K562 (cell line): ENCODE measurements at regions not wholly inside any gene's neighbourhood (a gene's known extent, or its start where the extent isn't known, plus 50 kb on each side); places are given as distances from the start of the nearest gene placed in this dataset.
A peak's percentile ranks its signal among the peaks of the same experiment; 100 is the strongest.

Experiments used
- ATAC-seq: fragments of 200-7000 bp; cut with Tn5 transposase; 3 replicates; pipeline ENCODE4 v1.9.1; 2020; ENCODE audit warnings: moderate library complexity
- BruUV-seq: library from RNA; stranded (reverse); fragments of 400-500 nt; replicated peaks from 2 replicates; lab custom pipeline; 2021; lab: Mats Ljungman, UMichigan
- CTCF ChIA-PET: fragments of 300-600 bp; formaldehyde crosslinking; extraction: SDS; loops from one replicate; lab custom pipeline; 2021; ENCODE audit warnings: low intra/inter-chr PET ratio; lab: Yijun Ruan, JAX
- POLR2A ChIA-PET: fragments of 300-600, 350-650 bp; sonication (Branson Sonifier 250); formaldehyde crosslinking; extraction: SDS; loops from one replicate; lab custom pipeline; 2021; ENCODE audit warnings: antibody characterized with exemption, inconsistent platforms; lab: Yijun Ruan, JAX
- DNase-seq, 4 experiments: peaks; one replicate each; pipeline versions ENCODE4 v3.0.0 to v3.0.0-alpha.2; 2011 to 2018; ENCODE audit warnings: low spot score in 3 of 4, mixed read lengths in 3 of 4; ENCODE audit errors: extremely low read depth in 1 of 4
- FAIRE-seq: peaks from 2 replicates; lab custom pipeline; 2011; peaks lifted over from hg19 to GRCh38; lab: Jason Lieb, UNC
- H2AFZ ChIP-seq: 2 replicates; pipeline ENCODE4 v1.6.0; 2011; ENCODE audit warnings: low read depth, low read length, control low read depth, inconsistent platforms
- H3K27ac ChIP-seq: fragments of 200-600 bp; 3 replicates; pipeline ENCODE4 v1.8.0; 2011; ENCODE audit warnings: low read depth, mild to moderate bottlenecking, control low read depth, inconsistent platforms, low read length, moderate library complexity, mixed read lengths; ENCODE audit errors: extremely low read depth
- H3K27me3 ChIP-seq, 2 experiments: fragments of 300-600 bp in 1 of 2; 2 replicates in 1 of 2; 3 replicates in 1 of 2; pipeline versions ENCODE4 v1.6.0 to v1.8.0; 2011; ENCODE audit warnings: inconsistent platforms in 2 of 2, low read length in 2 of 2, mild to moderate bottlenecking in 1 of 2, mixed read lengths in 1 of 2, moderate library complexity in 1 of 2; ENCODE audit not compliant: control insufficient read depth in 2 of 2, insufficient read depth in 2 of 2
- H3K36me3 ChIP-seq: fragments of 300-600 bp; 3 replicates; pipeline ENCODE4 v1.8.0; 2011; ENCODE audit warnings: mild to moderate bottlenecking, low read length, inconsistent platforms; ENCODE audit not compliant: control insufficient read depth, insufficient read depth
- H3K4me1 ChIP-seq, 2 experiments: fragments of 200-600 bp in 1 of 2; replicated peaks in 1 of 2; 2 replicates in 1 of 2; 3 replicates in 1 of 2; pipeline versions ENCODE4 v1.5.1 to v1.8.0; 2011; ENCODE audit warnings: inconsistent platforms in 2 of 2, low read length in 2 of 2, mild to moderate bottlenecking in 1 of 2, mixed read lengths in 1 of 2, moderate library complexity in 1 of 2; ENCODE audit not compliant: control insufficient read depth in 2 of 2, insufficient read depth in 2 of 2
- H3K4me2 ChIP-seq: 2 replicates; pipeline ENCODE4 v1.6.1; 2011; ENCODE audit warnings: low read length, control low read depth, inconsistent platforms, mixed read lengths; ENCODE audit not compliant: insufficient read depth
- H3K4me3 ChIP-seq: fragments of 200-600 bp; sonication (generic), shearing (Covaris generic); 2 replicates; pipeline ENCODE4 v1.5.1; 2016; ENCODE audit warnings: control low read depth, inconsistent platforms
- H3K79me2 ChIP-seq: fragments of 200-600 bp; 3 replicates; pipeline ENCODE4 v1.8.0; 2011; ENCODE audit warnings: low read length, inconsistent platforms; ENCODE audit not compliant: control insufficient read depth, insufficient read depth
- H3K9ac ChIP-seq, 2 experiments: 2 replicates each; pipeline versions ENCODE4 v1.6.0 to v1.6.1; 2011; ENCODE audit warnings: low read depth in 2 of 2, low read length in 2 of 2, control low read depth in 1 of 2, inconsistent platforms in 1 of 2, mild to moderate bottlenecking in 1 of 2, mixed read lengths in 1 of 2; ENCODE audit not compliant: insufficient read depth in 1 of 2
- H3K9me1 ChIP-seq: one replicate; pipeline ENCODE4 v1.6.0; 2011; ENCODE audit warnings: inconsistent platforms, mild to moderate bottlenecking, low read length, moderate library complexity; ENCODE audit not compliant: control insufficient read depth, insufficient read depth
- H3K9me3 ChIP-seq: replicated peaks from 2 replicates; pipeline ENCODE4 v1.5.1; 2011; ENCODE audit warnings: low read depth, low read length, inconsistent platforms; ENCODE audit not compliant: control insufficient read depth, insufficient read depth
- H4K20me1 ChIP-seq: replicated peaks from 2 replicates; pipeline ENCODE4 v1.6.1; 2011; ENCODE audit warnings: low read length, inconsistent platforms, mixed read lengths; ENCODE audit not compliant: control insufficient read depth, insufficient read depth
- ASH1L ChIP-seq: fragments of 450-650 bp; IDR thresholded peaks from 2 replicates; pipeline ENCODE4 v1.6.1; 2018; ENCODE audit warnings: borderline replicate concordance, mild to moderate bottlenecking, low read depth; ENCODE audit not compliant: partially characterized antibody
- BCOR ChIP-seq: fragments of 450-650 bp; IDR thresholded peaks from 2 replicates; pipeline ENCODE4 v1.6.1; 2016
- CEBPG ChIP-seq, 3 experiments: fragments of 200-800 bp in 1 of 3; sonication (Bioruptor generic) in 1 of 3; sonication (generic) in 1 of 3; formaldehyde crosslinking in 1 of 3; IDR thresholded peaks in 2 of 3; conservative IDR thresholded peaks in 1 of 3; 2 replicates each; pipeline versions ENCODE4 v1.6.1 to v1.8.0; 2016 to 2022; ENCODE audit warnings: missing compliant biosample characterization in 2 of 3, missing genetic modification characterization in 2 of 3, mild to moderate bottlenecking in 1 of 3, missing genetic modification reagents in 1 of 3
- CHD1 ChIP-seq: fragments of 200-600 bp; sonication (generic); IDR thresholded peaks from one replicate; pipeline ENCODE4 v1.6.1; 2012; ENCODE audit warnings: mild to moderate bottlenecking, moderate library complexity, low read length, inconsistent platforms
- KDM4B ChIP-seq, 2 experiments: fragments of 450-650 bp in 1 of 2; sonication (generic) in 1 of 2; IDR thresholded peaks; 2 replicates each; pipeline ENCODE4 v1.6.1; 2016 to 2017; ENCODE audit warnings: borderline replicate concordance in 2 of 2, antibody characterized with exemption in 1 of 2, low read depth in 1 of 2, mild to moderate bottlenecking in 1 of 2
- RBM25 ChIP-seq: fragments of 200-400 bp; formaldehyde crosslinking; IDR thresholded peaks from 2 replicates; pipeline ENCODE4 v1.6.1; 2018; ENCODE audit warnings: low read length, low read depth, moderate library complexity; ENCODE audit not compliant: severe bottlenecking
- ZNF217 ChIP-seq: sonication (generic); formaldehyde crosslinking; IDR thresholded peaks from 2 replicates; pipeline ENCODE4 v1.8.0; 2022; ENCODE audit warnings: mild to moderate bottlenecking, missing genetic modification reagents
- WGBS: fragments of 100-300 bp; shearing (Covaris generic); methylation state at CpG from one replicate; pipeline ENCODE4 v1.1.6; 2016; ENCODE audit warnings: low coverage, mixed read lengths; ENCODE audit not compliant: insufficient coverage; ENCODE audit errors: missing lambda C conversion rate; 5-methylcytosine and 5-hydroxymethylcytosine counted together
- in situ Hi-C: fragments of 300-500 bp; cut with MboI; formaldehyde crosslinking; loops from 4 replicates; pipeline ENCODE4 v1.15.0; 2018; ENCODE audit warnings: inconsistent platforms, mixed read lengths
- intact Hi-C: fragments of 100-400 bp; cut with micrococcal nuclease; formaldehyde crosslinking; loops from 2 replicates; pipeline ENCODE4 v1.14.2; 2022
- TF ChIP-seq, protein P1 (sequence below), 2 experiments: fragments of 450-650 bp; IDR thresholded peaks; 2 replicates each; pipeline ENCODE4 v1.6.1; 2016; ENCODE audit warnings: mild to moderate bottlenecking in 2 of 2, borderline replicate concordance in 1 of 2, low read depth in 1 of 2, moderate library complexity in 1 of 2

DNA sequence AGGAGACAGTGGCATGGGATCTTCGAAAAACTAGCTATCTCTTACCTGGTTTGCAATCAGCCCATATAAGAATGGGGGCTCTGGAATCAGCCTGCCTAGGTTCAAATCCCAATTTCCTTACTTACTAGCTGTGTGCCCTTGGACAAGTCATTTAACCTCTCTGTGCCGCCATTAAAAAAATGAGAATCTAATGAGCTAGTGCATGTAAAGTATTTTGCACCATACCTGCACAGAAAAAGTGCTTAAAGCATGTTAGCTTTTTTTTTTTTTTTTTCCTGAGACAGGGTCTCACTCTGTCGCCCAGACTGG, 181.8 kb downstream of the SHQ1 start:
- no peak overlapping the region for H3K27ac ChIP-seq
- H3K4me3 ChIP-seq: no peak overlapping the region
- no peaks in the 10 kb centered on the region for H3K9me1 ChIP-seq
- H4K20me1 ChIP-seq: no peaks in the 10 kb centered on the region
- ChIA-PET CTCF (interaction anchor here (0.9 to 1.1 kb wide), 2 partner anchors 151 to 155 kb away, joined by 3 read pairs; no protein-coding TSS in a partner anchor), POLR2A (interaction anchor here (0.6 kb wide), 1 partner anchor 156 kb away, joined by 4 read pairs; no protein-coding TSS in a partner anchor)
- WGBS: 33% methylated on average over 3 of the region's 3 CpGs
- no peak for DNase-seq
- intact Hi-C loops: loop anchor here (1.0 kb wide), 1 partner anchor 156 kb away; no protein-coding TSS in a partner anchor
- BruUV-seq: no TSS peak
- no peak overlapping the region for H3K4me2 ChIP-seq
- no peak overlapping the region for H2AFZ ChIP-seq
- H3K27me3 ChIP-seq: no peaks in the 10 kb centered on the region
- no peak overlapping the region for H3K9ac ChIP-seq
- H3K79me2 ChIP-seq: no peaks in the 10 kb centered on the region
- FAIRE-seq: no peak
- ATAC-seq: no peak; the same call in 2 of the 3 replicates
- in situ Hi-C loops: loop anchor here (5.0 kb wide), 1 partner anchor 156 kb away; no protein-coding TSS in a partner anchor
- no peaks in the 10 kb centered on the region for H3K36me3 ChIP-seq
- TF ChIP-seq RBM25 (peak; percentile 51), CEBPG (CRISPR knock-in tag; IDR thresholded peaks at IDR 0.05) (no peak), CEBPG (tag; conservative IDR thresholded peaks at IDR 0.05 in 1 of 2, IDR thresholded peaks at IDR 0.05 in 1 of 2) (no peak), ZNF217 (CRISPR knock-in tag) (no peak), KDM4B (IDR thresholded peaks at IDR 0.05; ENCODE audit: borderline replicate concordance in 2 of 2, low read depth in 1 of 2) (no peak), ASH1L (no peak), BCOR (peak; percentile 44; the same call in 1 of the 2 replicates), CHD1 (no peak)
- TF ChIP-seq, protein P1, sequence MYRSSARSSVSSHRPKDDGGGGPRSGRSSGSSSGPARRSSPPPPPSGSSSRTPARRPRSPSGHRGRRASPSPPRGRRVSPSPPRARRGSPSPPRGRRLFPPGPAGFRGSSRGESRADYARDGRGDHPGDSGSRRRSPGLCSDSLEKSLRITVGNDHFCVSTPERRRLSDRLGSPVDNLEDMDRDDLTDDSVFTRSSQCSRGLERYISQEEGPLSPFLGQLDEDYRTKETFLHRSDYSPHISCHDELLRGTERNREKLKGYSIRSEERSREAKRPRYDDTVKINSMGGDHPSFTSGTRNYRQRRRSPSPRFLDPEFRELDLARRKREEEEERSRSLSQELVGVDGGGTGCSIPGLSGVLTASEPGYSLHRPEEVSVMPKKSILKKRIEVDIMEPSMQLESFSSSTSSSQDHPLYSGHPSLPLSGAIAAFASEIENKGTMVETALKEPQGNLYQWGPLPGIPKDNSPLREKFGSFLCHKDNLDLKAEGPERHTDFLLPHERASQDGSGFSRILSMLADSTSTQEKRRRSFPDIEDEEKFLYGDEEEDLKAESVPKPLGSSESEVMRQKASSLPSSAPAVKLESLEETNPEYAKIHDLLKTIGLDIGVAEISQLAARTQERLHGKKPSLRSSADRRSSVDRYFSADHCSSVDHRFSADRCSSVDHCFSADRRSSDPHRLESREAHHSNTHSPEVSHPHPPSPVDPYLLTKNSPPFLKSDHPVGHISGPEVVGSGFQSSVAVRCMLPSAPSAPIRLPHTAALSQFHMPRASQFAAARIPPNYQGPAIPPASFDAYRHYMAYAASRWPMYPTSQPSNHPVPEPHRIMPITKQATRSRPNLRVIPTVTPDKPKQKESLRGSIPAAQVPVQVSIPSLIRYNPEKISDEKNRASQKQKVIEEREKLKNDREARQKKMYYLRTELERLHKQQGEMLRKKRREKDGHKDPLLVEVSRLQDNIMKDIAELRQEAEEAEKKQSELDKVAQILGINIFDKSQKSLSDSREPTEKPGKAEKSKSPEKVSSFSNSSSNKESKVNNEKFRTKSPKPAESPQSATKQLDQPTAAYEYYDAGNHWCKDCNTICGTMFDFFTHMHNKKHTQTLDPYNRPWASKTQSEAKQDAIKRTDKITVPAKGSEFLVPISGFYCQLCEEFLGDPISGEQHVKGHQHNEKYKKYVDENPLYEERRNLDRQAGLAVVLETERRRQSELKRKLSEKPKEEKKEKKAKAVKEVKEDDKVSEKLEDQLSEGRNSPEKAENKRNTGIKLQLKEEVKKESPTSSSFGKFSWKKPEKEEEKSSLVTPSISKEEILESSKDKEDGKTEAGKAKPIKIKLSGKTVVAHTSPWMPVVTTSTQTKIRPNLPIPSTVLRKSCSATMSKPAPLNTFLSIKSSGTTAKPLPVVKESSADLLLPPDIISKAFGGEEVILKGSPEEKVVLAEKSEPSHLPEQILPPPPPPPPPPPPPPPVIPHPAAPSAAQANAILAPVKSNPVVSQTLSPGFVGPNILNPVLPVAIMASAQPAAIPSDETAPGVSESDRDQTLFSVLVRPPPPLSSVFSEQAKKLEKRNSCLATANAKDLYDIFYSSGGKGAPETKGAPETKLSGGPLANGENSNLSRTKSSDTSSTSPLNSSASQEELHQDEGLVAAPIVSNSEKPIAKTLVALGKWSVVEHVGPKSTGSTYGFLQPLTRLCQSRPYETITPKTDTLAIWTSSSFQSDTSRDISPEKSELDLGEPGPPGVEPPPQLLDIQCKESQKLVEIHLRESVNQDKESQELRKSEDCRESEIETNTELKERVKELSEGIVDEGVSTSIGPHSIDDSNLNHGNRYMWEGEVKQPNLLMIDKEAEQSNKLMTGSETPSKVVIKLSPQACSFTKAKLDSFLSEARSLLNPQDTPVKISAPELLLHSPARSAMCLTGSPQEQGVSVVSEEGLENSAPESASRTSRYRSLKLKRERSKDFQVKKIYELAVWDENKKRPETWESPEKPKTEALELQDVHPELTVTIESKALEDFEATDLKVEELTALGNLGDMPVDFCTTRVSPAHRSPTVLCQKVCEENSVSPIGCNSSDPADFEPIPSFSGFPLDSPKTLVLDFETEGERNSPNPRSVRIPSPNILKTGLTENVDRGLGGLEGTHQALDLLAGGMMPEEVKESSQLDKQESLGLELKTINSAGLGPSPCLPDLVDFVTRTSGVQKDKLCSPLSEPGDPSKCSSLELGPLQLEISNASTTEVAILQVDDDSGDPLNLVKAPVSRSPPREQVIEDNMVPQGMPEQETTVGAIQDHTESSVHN (IDR thresholded peaks at IDR 0.05; ENCODE audit: borderline replicate concordance in 1 of 2, low read depth in 1 of 2): no peak
- H3K4me1 ChIP-seq: no peaks in the 10 kb centered on the region
- H3K9me3 ChIP-seq: no peaks in the 10 kb centered on the region
